ENCODE measurements at regions not wholly inside any gene's neighbourhood (a gene's known extent, or its start where the extent isn't known, plus 50 kb on each side); places are given as distances from the start of the nearest gene placed in this dataset.

DNA sequence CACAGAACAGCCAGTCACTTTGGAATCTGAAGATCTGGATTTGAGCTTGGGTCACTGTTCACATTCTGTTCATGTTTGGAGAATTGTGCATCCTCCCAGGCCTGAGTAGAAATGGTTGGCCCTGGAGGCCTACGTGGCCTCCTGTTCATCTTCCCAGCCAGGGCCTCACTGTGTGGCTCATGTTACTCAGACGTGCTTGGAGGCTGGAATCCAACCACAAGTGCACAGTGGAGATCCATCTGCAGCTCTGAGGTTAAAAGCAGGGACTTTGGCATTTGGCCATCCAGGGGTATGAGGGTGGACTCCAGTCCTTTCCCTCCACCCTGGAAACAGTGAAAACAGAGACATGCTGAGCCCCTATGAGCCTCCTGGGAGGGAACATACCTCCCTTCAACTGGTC lies 709.0 kb upstream of the IGFBP3 start:
- TF ChIP-seq, protein P1, sequence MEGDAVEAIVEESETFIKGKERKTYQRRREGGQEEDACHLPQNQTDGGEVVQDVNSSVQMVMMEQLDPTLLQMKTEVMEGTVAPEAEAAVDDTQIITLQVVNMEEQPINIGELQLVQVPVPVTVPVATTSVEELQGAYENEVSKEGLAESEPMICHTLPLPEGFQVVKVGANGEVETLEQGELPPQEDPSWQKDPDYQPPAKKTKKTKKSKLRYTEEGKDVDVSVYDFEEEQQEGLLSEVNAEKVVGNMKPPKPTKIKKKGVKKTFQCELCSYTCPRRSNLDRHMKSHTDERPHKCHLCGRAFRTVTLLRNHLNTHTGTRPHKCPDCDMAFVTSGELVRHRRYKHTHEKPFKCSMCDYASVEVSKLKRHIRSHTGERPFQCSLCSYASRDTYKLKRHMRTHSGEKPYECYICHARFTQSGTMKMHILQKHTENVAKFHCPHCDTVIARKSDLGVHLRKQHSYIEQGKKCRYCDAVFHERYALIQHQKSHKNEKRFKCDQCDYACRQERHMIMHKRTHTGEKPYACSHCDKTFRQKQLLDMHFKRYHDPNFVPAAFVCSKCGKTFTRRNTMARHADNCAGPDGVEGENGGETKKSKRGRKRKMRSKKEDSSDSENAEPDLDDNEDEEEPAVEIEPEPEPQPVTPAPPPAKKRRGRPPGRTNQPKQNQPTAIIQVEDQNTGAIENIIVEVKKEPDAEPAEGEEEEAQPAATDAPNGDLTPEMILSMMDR (IDR thresholded peaks at IDR 0.05; ENCODE audit: low read depth, low read length): no peak
- no peak for TF ChIP-seq POLR2A (IDR thresholded peaks at IDR 0.05; ENCODE audit: extremely low read depth, insufficient read length)
- TF ChIP-seq, protein P2, sequence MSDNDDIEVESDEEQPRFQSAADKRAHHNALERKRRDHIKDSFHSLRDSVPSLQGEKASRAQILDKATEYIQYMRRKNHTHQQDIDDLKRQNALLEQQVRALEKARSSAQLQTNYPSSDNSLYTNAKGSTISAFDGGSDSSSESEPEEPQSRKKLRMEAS (IDR thresholded peaks at IDR 0.05; ENCODE audit: low read depth, low read length): no peak
